CD4-positive, CD25-positive, alpha-beta regulatory T cell (primary cell): ENCODE measurements at regions not wholly inside any gene's neighbourhood (a gene's known extent, or its start where the extent isn't known, plus 50 kb on each side); places are given as distances from the start of the nearest gene placed in this dataset.

Experiments used
- ATAC-seq, 2 donors: fragments of 150-1000 bp; cut with Tn5 transposase; one replicate each; pipeline ENCODE4 v1.10.0; 2021; ENCODE audit warnings: low read depth in 2 of 2, moderate number of reproducible peaks in 2 of 2, moderate library complexity in 1 of 2
- DNase-seq, 3 donors: peaks; one replicate each; pipeline versions ENCODE4 v3.0.0 to v3.0.0-alpha.2; 2012 to 2022; ENCODE audit warnings: mixed read lengths in 1 of 3
- H3K27ac ChIP-seq: one replicate; pipeline ENCODE4 v1.7.0; 2013; ENCODE audit warnings: mild to moderate bottlenecking, low read length; ENCODE audit not compliant: insufficient read depth, poor library complexity, severe bottlenecking
- H3K27me3 ChIP-seq: one replicate; pipeline ENCODE4 v1.7.0; 2013; ENCODE audit warnings: low read length; ENCODE audit not compliant: control insufficient read depth, insufficient read depth
- H3K36me3 ChIP-seq: one replicate; pipeline ENCODE4 v1.7.0; 2013; ENCODE audit warnings: mild to moderate bottlenecking, low read length, moderate library complexity; ENCODE audit not compliant: control insufficient read depth, insufficient read depth
- H3K4me1 ChIP-seq: 2 replicates; pipeline ENCODE4 v1.7.0; 2013; ENCODE audit warnings: mild to moderate bottlenecking, low read length; ENCODE audit not compliant: insufficient read depth, control insufficient read depth, poor library complexity, severe bottlenecking
- H3K4me3 ChIP-seq: one replicate; pipeline ENCODE4 v1.7.0; 2013; ENCODE audit warnings: low read depth, mild to moderate bottlenecking, low read length, moderate library complexity
- H3K9me3 ChIP-seq, 2 experiments: 1 replicate in 1 of 2; 2 replicates in 1 of 2; pipeline ENCODE4 v1.7.0; 2013; ENCODE audit warnings: low read length in 2 of 2, mild to moderate bottlenecking in 1 of 2, moderate library complexity in 1 of 2; ENCODE audit not compliant: control insufficient read depth in 2 of 2
- H3K27ac Mint-ChIP-seq, 3 donors: one replicate each; pipeline ENCODE4 v1.8.0; 2020 to 2022; ENCODE audit warnings: mild to moderate bottlenecking in 3 of 3, mixed read lengths in 3 of 3, moderate library complexity in 2 of 3
- H3K27me3 Mint-ChIP-seq: one replicate; pipeline ENCODE4 v1.8.0; 2022; ENCODE audit warnings: mild to moderate bottlenecking, mixed read lengths
- H3K36me3 Mint-ChIP-seq: one replicate; pipeline ENCODE4 v1.8.0; 2020; ENCODE audit warnings: mixed read lengths
- H3K4me1 Mint-ChIP-seq, 4 donors: one replicate each; pipeline ENCODE4 v1.8.0; 2020 to 2022; ENCODE audit warnings: mixed read lengths in 4 of 4, mild to moderate bottlenecking in 1 of 4
- H3K4me3 Mint-ChIP-seq, 4 donors: one replicate each; pipeline ENCODE4 v1.8.0; 2020 to 2022; ENCODE audit warnings: mild to moderate bottlenecking in 4 of 4, mixed read lengths in 4 of 4, moderate library complexity in 3 of 4
- H3K9me3 Mint-ChIP-seq, 7 donors: one replicate each; pipeline ENCODE4 v1.8.0; 2020 to 2022; ENCODE audit warnings: mixed read lengths in 7 of 7, mild to moderate bottlenecking in 3 of 7, moderate library complexity in 2 of 7

DNA sequence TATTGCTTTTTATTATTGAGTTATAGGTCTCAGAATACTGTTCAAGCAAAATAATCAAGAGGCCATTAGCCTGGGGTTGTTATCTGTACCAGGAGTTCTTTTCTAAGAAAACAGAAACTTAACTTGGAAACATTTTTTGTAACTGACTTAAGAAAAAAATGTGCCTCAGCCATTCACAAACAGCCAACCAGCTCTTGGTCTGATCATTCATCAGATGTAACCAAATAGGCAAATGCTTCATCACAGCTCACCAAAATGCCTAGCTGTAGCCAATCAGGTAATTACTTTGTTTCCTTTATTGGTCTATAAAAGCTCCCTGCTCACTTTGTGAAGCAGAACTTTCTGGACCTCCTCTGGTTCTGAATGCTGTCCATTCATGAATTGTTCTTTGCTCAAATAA lies 387.7 kb downstream of the FAT4 start:
- no peak overlapping the region for H3K4me3 ChIP-seq
- Mint-ChIP-seq H3K27ac (no peak overlapping the region), H3K4me1 (no peaks in the 10 kb centered on the region), H3K36me3 (no peaks in the 10 kb centered on the region), H3K9me3 (peaks cover 0 to 7% (median 2%) of the 10 kb centered on the region in 7 donors), H3K4me3 (no peak overlapping the region), H3K27me3 (no peaks in the 10 kb centered on the region)
- H3K4me1 ChIP-seq = no peaks in the 10 kb centered on the region
- no peak overlapping the region for H3K27ac ChIP-seq
- no peaks in the 10 kb centered on the region for H3K36me3 ChIP-seq
- DNase-seq = no peak
- no peaks in the 10 kb centered on the region for H3K27me3 ChIP-seq
- no peak for ATAC-seq
- H3K9me3 ChIP-seq = no peaks in the 10 kb centered on the region

DNA sequence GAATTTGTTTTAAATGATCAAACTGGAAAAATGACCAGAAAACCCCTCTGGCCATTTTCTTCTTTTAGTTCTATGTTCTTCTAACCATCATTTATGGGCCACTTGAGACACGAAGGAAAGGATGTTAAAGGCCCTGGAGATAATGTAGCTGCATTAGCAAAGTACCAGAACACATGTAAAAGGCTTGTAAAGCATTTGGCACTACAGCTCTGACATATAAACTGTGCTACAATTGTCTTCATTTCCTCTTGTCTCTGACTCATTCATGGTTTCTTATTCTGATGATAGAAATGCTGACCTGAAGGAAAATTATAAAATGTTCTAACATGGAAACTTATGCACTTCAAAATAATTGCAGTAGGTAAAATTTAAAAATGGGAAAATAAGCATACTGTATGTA lies 388.7 kb downstream of the FAT4 start:
- Histone ChIP-seq H3K27me3 (no peaks in the 10 kb centered on the region), H3K4me1 (no peaks in the 10 kb centered on the region), H3K4me3 (no peak overlapping the region), H3K9me3 (no peaks in the 10 kb centered on the region), H3K27ac (no peak overlapping the region), H3K36me3 (no peaks in the 10 kb centered on the region)
- Mint-ChIP-seq H3K4me3 (no peak overlapping the region), H3K27me3 (no peaks in the 10 kb centered on the region), H3K27ac (no peak overlapping the region), H3K4me1 (no peaks in the 10 kb centered on the region), H3K9me3 (peaks cover 0 to 10% (median 0%) of the 10 kb centered on the region in 7 donors), H3K36me3 (no peaks in the 10 kb centered on the region)
- no peak for ATAC-seq
- DNase-seq = no peak

GRCh38 chr4:125704726-125705125 lies 390.0 kb downstream of the FAT4 start:
- Histone ChIP-seq H3K4me3 (no peak overlapping the region), H3K36me3 (no peaks in the 10 kb centered on the region), H3K9me3 (no peaks in the 10 kb centered on the region), H3K27me3 (no peaks in the 10 kb centered on the region), H3K27ac (no peak overlapping the region), H3K4me1 (no peaks in the 10 kb centered on the region)
- DNase-seq = no peak
- no peak for ATAC-seq
- H3K27me3 Mint-ChIP-seq = no peaks in the 10 kb centered on the region
- peaks cover 0 to 10% (median 0%) of the 10 kb centered on the region in 7 donors for H3K9me3 Mint-ChIP-seq
- no peaks in the 10 kb centered on the region for H3K36me3 Mint-ChIP-seq
- no peak overlapping the region for H3K4me3 Mint-ChIP-seq
- H3K27ac Mint-ChIP-seq = no peak overlapping the region
- H3K4me1 Mint-ChIP-seq = no peaks in the 10 kb centered on the region

DNA sequence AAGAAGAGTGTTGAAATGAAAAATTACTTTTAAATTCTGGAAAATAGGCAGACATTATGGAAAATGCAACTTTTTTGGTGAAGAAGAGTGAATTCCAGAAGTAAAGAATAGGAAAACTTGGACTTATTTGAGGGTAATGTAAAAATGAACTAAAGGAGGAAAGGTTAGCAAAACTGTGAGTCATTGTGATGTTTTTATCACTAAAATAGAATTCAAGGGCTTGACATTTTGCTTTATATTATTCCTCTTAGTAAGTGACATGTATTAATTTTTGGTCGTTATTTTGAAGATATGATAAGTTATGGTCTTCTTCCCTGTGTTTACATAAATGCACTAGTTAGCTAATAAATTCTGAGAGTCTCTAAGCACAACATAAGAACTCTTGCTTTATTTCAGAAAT lies 390.9 kb downstream of the FAT4 start:
- no peaks in the 10 kb centered on the region for H3K36me3 Mint-ChIP-seq
- Histone ChIP-seq H3K27me3 (no peaks in the 10 kb centered on the region), H3K4me3 (no peak overlapping the region), H3K9me3 (no peaks in the 10 kb centered on the region), H3K27ac (no peak overlapping the region), H3K4me1 (no peaks in the 10 kb centered on the region), H3K36me3 (no peaks in the 10 kb centered on the region)
- no peak overlapping the region for H3K4me3 Mint-ChIP-seq
- no peak for ATAC-seq
- no peaks in the 10 kb centered on the region for H3K27me3 Mint-ChIP-seq
- peaks cover 0 to 6% (median 0%) of the 10 kb centered on the region in 7 donors for H3K9me3 Mint-ChIP-seq
- no peak overlapping the region for H3K27ac Mint-ChIP-seq
- no peak for DNase-seq
- no peaks in the 10 kb centered on the region for H3K4me1 Mint-ChIP-seq

DNA sequence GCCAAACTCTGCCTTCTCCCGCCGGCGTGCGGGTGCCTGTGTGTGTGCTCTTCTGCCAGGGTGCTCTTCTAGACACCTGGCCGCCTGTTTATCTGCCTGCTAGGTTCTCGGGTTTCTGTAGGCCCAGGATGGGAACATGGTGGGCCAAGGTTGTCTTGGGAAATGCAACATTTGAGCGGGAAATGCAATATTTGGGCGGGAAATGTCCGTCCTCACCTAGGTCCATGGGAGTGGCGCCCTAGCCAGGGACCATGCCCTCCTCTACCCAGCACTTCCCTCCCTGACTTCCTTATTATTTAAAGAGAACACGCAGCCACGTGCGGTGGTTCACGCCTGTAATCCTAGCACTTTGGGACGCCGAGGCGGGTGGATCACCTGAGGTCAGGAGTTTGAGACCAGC lies 392.6 kb downstream of the FAT4 start:
- H3K27me3 ChIP-seq = no peaks in the 10 kb centered on the region
- no peaks in the 10 kb centered on the region for H3K36me3 ChIP-seq
- Mint-ChIP-seq H3K9me3 (peaks cover 0 to 5% (median 0%) of the 10 kb centered on the region in 7 donors), H3K36me3 (no peaks in the 10 kb centered on the region), H3K4me1 (no peaks in the 10 kb centered on the region), H3K27me3 (no peaks in the 10 kb centered on the region), H3K4me3 (no peak overlapping the region), H3K27ac (no peak overlapping the region)
- H3K9me3 ChIP-seq = no peaks in the 10 kb centered on the region
- no peak overlapping the region for H3K27ac ChIP-seq
- DNase-seq (no peak), ATAC-seq (no peak)
- no peak overlapping the region for H3K4me3 ChIP-seq
- no peaks in the 10 kb centered on the region for H3K4me1 ChIP-seq

DNA sequence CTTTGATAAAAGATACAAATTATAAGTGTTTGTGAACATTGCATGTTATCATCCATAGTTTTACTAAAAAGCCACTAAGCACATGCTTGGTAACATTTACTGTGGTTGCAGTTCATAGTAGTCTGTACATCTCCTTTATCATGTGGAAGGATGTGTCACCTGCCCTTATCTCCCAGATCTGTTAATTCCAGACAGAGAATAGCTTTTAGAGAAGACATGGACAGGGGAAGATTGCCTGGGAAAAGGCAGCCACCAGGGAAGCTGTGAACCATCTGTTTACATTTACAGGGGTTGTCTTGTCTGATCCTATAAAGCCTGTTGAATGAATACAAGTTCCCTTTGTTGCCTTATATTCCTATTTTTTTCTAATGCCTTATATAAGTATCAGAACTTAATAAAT lies 396.0 kb downstream of the FAT4 start:
- no peak overlapping the region for H3K4me3 Mint-ChIP-seq
- Histone ChIP-seq H3K27ac (no peak overlapping the region), H3K9me3 (peaks cover 0 to 2% of the 10 kb centered on the region in 2 experiments), H3K36me3 (no peaks in the 10 kb centered on the region), H3K27me3 (no peaks in the 10 kb centered on the region), H3K4me3 (no peak overlapping the region), H3K4me1 (no peaks in the 10 kb centered on the region)
- DNase-seq (no peak), ATAC-seq (no peak)
- H3K36me3 Mint-ChIP-seq = no peaks in the 10 kb centered on the region
- no peaks in the 10 kb centered on the region for H3K4me1 Mint-ChIP-seq
- H3K27me3 Mint-ChIP-seq = no peaks in the 10 kb centered on the region
- peaks cover 0 to 9% (median 3%) of the 10 kb centered on the region in 7 donors for H3K9me3 Mint-ChIP-seq
- H3K27ac Mint-ChIP-seq = no peak overlapping the region

- no peak for DNase-seq
- no peaks in the 10 kb centered on the region for H3K36me3 Mint-ChIP-seq
- Histone ChIP-seq H3K27me3 (no peaks in the 10 kb centered on the region), H3K27ac (no peak overlapping the region), H3K4me1 (no peaks in the 10 kb centered on the region), H3K9me3 (peaks cover 4 to 5% of the 10 kb centered on the region in 2 experiments), H3K4me3 (no peak overlapping the region), H3K36me3 (no peaks in the 10 kb centered on the region)
- peaks cover 0 to 12% (median 6%) of the 10 kb centered on the region in 7 donors for H3K9me3 Mint-ChIP-seq
- H3K4me1 Mint-ChIP-seq = no peaks in the 10 kb centered on the region
- H3K27me3 Mint-ChIP-seq = no peaks in the 10 kb centered on the region
- H3K4me3 Mint-ChIP-seq = no peak overlapping the region
- H3K27ac Mint-ChIP-seq = no peak overlapping the region
- no peak for ATAC-seq
Observed at GRCh38 chr4:125714049-125714448, 399.3 kb downstream of the FAT4 start.

GRCh38 chr4:125714845-125715244 lies 400.1 kb downstream of the FAT4 start:
- no peak for ATAC-seq
- no peaks in the 10 kb centered on the region for H3K27me3 ChIP-seq
- no peaks in the 10 kb centered on the region for H3K36me3 ChIP-seq
- H3K4me1 ChIP-seq = no peaks in the 10 kb centered on the region
- H3K27me3 Mint-ChIP-seq = no peaks in the 10 kb centered on the region
- H3K9me3 ChIP-seq = peaks cover 4 to 5% of the 10 kb centered on the region in 2 experiments
- H3K4me3 ChIP-seq = no peak overlapping the region
- no peak overlapping the region for H3K27ac Mint-ChIP-seq
- peaks cover 0 to 12% (median 6%) of the 10 kb centered on the region in 7 donors for H3K9me3 Mint-ChIP-seq
- H3K4me1 Mint-ChIP-seq = no peaks in the 10 kb centered on the region
- no peak overlapping the region for H3K27ac ChIP-seq
- DNase-seq = no peak
- H3K36me3 Mint-ChIP-seq = no peaks in the 10 kb centered on the region
- H3K4me3 Mint-ChIP-seq = no peak overlapping the region
